Stimulated activated CD8-positive, alpha-beta memory T cell treated with anti-CD3 and anti-CD28 coated beads, Interleukin-7, amount 100 ng/mL, for 24 hours (primary cell): ENCODE measurements at regions not wholly inside any gene's neighbourhood (a gene's known extent, or its start where the extent isn't known, plus 50 kb on each side); places are given as distances from the start of the nearest gene placed in this dataset.
"Not testable (repeated sequence)": the region's sequence is repeated elsewhere in the genome, so short reads cannot be mapped to it uniquely, and the experiment has no call there.

Experiments used
- DNase-seq: peaks from one replicate; pipeline ENCODE4 v3.0.0-alpha.2; 2020; ENCODE audit warnings: low read depth

DNA sequence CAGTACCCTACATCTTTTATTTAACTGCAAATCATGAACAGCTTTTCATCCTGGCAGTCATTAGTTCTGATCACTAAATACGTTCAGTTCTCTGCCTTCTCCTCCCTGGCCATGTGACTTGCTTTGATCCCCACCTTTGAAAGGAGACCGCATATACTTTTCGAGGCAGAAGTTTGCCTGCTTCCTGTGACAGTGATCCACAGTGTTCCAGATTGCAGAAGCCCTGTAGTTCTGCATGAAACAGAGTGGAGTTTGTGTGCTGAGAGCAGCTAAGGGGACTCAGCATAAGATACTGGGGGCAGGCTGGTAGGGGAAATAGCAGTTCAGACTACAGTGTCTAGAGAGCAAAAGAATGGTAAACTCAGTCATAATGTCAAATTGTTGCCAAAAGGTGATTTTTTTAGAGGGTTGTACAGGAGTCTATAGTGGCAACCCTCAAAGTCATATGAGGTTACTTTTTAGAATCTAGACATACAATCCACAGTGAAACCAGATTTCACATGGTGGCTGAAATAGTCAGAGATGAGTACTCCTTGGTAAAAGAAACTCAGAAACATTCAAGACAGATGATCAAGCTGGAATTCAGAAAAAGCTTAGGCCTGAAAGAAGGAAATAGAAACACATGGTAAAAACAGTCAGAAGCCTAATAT is 1800.4 kb upstream of the CELF4 start:
- DNase-seq = no peak

- DNase-seq = no peak
Measured at GRCh38 chr18:39360072-39360471, 1794.5 kb upstream of the CELF4 start.

- DNase-seq = no peak
Measured at GRCh38 chr18:39359636-39360035, 1794.0 kb upstream of the CELF4 start.

- no peak for DNase-seq
Measured at GRCh38 chr18:39350945-39351344, 1785.3 kb upstream of the CELF4 start.

GRCh38 chr18:39349801-39350200 is 1784.2 kb upstream of the CELF4 start:
- no peak for DNase-seq

DNA sequence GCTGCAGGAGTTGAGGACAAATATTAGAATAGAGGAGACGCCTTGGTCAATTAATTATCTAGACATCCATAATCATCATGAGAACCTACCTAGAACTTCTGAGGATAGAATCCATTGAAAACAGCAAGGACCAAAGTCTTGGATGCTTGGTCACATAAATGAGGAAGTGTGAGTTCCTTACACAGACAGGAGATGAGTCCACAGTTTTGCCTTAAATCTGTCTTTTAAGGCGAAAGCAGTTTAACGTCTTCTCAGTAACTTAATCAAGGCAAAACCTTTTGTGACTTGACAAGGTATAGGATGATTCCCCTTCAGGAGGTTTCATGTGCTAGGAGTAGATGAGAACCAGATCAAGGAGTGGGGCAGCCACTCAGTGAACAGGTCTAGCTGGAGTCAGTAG is 1783.2 kb upstream of the CELF4 start:
- no peak for DNase-seq

DNA sequence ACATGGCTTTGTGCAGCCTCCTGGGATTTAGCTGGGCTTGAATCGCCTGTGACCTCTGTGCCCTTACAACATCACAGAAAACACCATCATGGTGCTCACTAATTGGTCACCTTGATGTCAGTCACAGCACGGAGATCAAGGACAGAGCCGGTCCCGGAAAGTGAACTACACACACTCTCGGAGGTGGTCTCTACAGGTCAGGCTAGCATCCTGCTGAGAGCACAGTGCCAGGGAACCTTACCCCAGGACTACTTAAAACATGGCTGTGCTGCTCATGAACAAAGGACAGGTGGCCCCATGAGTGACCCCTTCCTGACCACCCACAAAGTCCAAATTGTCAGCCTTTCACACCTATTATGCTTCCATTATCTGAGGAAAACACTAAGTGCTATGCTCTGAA is 1782.1 kb upstream of the CELF4 start:
- DNase-seq = no peak

DNA sequence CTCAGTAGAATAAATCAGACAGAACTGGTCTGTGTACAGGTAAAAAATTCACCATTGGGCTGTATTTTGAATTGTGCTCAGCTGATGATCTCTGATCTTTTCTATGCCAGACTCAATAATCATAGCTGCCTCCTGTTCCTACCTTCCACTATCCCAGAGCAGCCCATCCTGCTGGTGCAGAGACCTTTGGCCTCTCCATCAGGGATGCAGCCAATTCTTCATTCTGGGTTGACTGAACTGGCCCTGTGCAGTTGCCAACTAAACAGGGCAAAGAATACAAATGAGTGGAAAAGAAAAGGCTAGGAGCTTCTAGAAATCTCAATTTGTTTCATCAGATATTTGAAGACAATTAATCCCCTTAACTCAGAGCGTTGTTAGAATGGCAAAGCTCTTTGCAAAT is 1781.3 kb upstream of the CELF4 start:
- DNase-seq = no peak

DNA sequence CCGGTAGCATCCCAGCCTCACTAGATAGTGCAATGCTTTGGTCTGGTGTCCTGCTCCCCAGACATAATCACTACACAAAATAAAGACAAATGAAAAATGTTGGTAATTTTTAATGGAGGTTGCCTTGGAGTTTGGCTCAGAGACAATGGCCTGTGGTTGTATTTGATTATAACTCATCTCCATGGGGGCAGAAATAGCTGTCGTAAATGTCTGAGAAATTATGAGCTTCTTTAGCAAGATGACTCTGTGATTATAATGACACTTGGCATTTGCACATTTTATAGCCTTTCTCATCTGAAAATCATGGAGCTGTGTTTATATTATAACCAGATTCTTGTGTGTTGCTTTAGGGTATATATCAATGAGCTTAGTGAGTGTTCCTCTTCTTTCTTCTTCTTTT is 1779.7 kb upstream of the CELF4 start:
- no peak for DNase-seq

- DNase-seq = no peak
Measured at GRCh38 chr18:39344487-39344886, 1778.9 kb upstream of the CELF4 start.

DNA sequence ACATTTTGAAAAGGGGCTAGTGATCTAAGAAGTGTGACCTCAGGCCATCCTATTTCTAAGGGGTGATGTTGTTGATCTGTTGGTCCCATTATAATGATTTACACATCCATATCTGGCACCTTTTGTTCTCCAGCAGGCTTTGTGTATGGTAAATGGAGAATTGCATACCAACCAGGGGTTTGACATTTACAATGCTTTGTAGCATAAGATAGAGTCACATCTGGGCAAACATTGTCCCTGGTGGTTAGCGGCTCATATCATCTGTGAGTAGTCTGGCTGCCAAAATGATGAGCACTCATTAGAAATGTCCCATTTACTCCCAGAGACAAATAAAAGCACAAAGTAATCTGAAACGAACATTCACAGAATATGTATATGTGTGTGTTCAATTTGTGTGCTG is 1775.5 kb upstream of the CELF4 start:
- DNase-seq = no peak

DNA sequence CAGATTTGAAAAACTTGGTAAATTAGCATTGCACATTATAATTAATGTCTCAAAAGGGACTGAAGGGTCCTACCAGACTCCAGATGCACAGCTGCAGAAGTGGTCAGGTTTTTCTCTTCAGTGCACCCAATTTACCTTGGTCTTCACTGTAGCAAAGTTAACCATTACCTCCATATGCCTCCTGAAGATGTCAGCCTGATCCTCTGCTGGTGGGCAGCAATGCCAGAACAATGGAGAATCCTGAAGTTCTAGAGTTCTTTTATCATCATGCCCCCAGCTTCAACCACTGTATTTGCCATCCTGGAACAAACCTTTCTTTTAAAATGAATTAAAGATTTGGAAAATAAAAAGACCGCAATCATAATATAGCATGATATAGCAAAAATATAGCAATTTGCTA is 1774.8 kb upstream of the CELF4 start:
- DNase-seq = no peak

- DNase-seq = no peak
Measured at GRCh38 chr18:39329496-39330275, 1764.1 kb upstream of the CELF4 start.

- no peak for DNase-seq
Measured at GRCh38 chr18:39326772-39327171, 1761.2 kb upstream of the CELF4 start.

GRCh38 chr18:39325973-39326372 is 1760.4 kb upstream of the CELF4 start:
- no peak for DNase-seq

DNA sequence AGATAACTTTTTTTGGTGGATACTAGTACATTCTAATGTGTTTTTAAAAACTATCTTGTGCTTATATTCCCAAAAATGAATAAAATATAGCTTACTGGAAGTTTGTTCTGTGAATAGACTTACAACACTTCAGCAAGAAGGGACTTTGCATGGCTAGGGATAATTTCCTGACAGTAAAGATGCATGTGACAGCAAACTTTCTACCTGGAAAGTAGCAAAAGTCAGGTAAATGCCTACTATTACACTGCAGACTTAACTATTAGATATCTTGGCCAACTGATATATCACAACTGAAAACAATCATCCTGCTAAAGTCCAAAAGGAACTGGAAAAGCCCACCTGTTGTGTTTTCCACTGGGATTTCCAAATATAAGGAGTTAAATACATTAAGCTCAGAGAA is 1753.5 kb upstream of the CELF4 start:
- DNase-seq = no peak

GRCh38 chr18:39318462-39318861 is 1752.9 kb upstream of the CELF4 start:
- no peak for DNase-seq

DNA sequence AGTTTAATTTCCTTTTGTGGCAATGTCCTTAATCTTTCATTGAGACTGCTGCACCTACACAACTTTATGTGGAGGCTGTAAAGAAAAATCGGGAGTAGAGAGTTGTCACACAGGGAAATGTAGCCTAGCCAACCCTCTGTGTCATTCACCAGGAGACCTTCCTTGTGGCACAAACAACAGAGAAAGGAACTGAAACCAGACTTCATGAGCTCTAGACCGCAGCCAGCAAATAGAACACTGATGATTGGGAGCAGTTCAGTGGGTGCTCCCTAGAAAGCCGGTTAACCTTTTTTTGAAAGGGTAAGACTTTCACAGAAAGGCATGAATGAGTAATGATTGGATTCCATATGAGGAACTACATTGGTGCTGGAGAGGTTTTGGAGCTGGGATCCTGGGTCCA is 1752.4 kb upstream of the CELF4 start:
- no peak for DNase-seq

DNA sequence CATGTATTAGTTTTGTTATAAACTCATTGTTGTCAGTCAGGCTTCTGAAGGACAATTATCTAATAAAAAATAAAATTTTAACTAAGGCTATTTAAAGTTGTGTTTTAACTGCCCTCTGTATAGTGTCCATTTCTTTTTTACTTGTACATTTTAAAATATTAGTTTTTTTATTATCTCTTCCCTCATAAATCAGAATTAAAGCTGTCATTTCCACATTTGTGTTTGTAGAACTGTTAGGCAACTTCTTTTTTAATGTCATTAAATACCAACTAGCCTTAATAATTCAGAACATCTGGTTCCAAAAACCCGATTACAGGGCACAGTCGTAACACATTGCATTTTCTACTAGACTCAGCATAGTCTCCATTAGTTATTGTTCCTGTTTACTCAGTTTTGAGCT is 1749.0 kb upstream of the CELF4 start:
- no peak for DNase-seq

DNA sequence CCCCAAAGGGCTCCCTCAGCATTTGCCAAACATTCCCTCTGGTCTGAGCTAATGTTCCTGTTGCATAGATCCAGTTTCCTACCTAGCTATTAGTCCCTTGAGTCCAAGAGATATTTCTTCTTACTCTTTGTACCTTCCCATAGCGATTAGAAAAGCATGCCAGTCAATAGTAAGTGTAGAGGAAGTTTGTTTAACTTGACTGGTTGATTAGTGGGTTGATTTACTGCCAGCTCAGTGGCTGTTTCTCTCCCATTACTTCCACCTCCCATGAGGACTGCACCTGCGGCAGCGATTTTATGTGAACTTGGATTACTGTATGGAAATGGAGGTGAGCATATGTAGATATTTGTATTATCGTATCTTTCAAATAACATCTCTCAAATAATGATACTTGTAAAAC is 1748.4 kb upstream of the CELF4 start:
- no peak for DNase-seq

DNA sequence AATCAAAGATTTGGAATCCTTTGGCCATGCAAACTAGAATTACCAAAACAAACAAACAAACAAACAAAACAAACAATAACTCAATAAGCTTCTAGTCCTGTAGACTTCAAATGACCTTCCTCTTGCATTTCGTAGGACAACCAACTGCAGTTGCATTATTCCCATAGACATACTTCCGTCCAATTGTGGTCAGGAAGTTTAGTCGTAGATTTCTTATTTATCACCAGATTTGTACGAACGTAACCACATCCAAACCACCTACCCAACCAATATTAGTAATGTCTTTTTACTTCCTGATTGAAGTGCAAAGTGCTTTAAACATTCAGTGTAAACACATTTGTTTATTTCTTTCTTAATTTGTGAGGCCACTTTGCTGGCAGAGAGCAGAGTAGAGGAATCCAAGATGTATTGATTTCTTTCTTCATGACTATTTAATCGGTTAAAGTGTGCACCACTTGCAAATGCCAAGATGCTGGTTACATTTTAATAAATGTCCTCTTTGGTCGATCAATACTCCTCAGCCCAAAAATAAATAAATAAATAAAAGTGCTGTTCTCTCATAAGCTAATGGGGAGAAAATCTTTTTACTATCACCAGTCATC is 1745.6 kb upstream of the CELF4 start:
- no peak for DNase-seq

GRCh38 chr18:39308931-39309521 is 1743.4 kb upstream of the CELF4 start:
- not testable (repeated sequence) for DNase-seq

- DNase-seq = no peak
Measured at GRCh38 chr18:39305766-39306165, 1740.2 kb upstream of the CELF4 start.
